OCI-LY7 (cell line): ENCODE measurements at regions not wholly inside any gene's neighbourhood (a gene's known extent, or its start where the extent isn't known, plus 50 kb on each side); places are given as distances from the start of the nearest gene placed in this dataset.

Experiments used
- CTCF ChIP-seq: fragments of 200-600 bp; sonication (generic); conservative IDR thresholded peaks from 2 replicates; pipeline ENCODE4 v1.5.1; 2014; ENCODE audit warnings: mild to moderate bottlenecking, antibody characterized with exemption, low read length, moderate library complexity, mixed read lengths
- EZH2phosphoT487 ChIP-seq: fragments of 200-600 bp; sonication (generic); IDR thresholded peaks from 2 replicates; pipeline ENCODE4 v1.6.1; 2018; ENCODE audit warnings: low read depth, borderline replicate concordance, mild to moderate bottlenecking, mixed run types, antibody characterized with exemption, low read length, moderate library complexity, mixed read lengths

GRCh38 chr2:81767187-81767912 lies 1462.8 kb upstream of the LRRTM1 start:
- no peak for TF ChIP-seq CTCF
- no peak for TF ChIP-seq EZH2phosphoT487
